Occipital lobe (tissue), 1 donor: ENCODE measurements at regions not wholly inside any gene's neighbourhood (a gene's known extent, or its start where the extent isn't known, plus 50 kb on each side); places are given as distances from the start of the nearest gene placed in this dataset.

Source experiments
- DNase-seq: peaks from one replicate; lab custom pipeline; 2025; lab: John Stamatoyannopoulos, UW

- DNase-seq = no peak
These were observed 123.5 kb downstream of the MBD2 start for GRCh38 chr18:54100920-54101470.

- DNase-seq = no peak
These were observed 124.0 kb downstream of the MBD2 start for GRCh38 chr18:54100466-54100865.

- no peak for DNase-seq
These were observed 130.0 kb downstream of the MBD2 start for GRCh38 chr18:54094474-54094873.

GRCh38 chr18:54090856-54091255, 133.6 kb downstream of the MBD2 start:
- DNase-seq = no peak

- no peak for DNase-seq
These were observed 134.6 kb downstream of the MBD2 start for GRCh38 chr18:54089749-54090459.

GRCh38 chr18:54086863-54087262, 137.6 kb downstream of the MBD2 start:
- no peak for DNase-seq

- DNase-seq = no peak
These were observed 138.2 kb downstream of the MBD2 start for GRCh38 chr18:54086046-54086802.

GRCh38 chr18:54080858-54081257, 143.6 kb downstream of the MBD2 start:
- DNase-seq = no peak

GRCh38 chr18:54076166-54076565, 148.3 kb downstream of the MBD2 start:
- DNase-seq = no peak

GRCh38 chr18:54075689-54076088, 148.8 kb downstream of the MBD2 start:
- no peak for DNase-seq

GRCh38 chr18:54069729-54070128, 154.7 kb downstream of the MBD2 start:
- no peak for DNase-seq

GRCh38 chr18:54060343-54061005, 164.0 kb downstream of the MBD2 start:
- no peak for DNase-seq

- no peak for DNase-seq
These were observed 171.6 kb downstream of the MBD2 start for GRCh38 chr18:54052732-54053429.

- no peak for DNase-seq
These were observed 172.2 kb downstream of the MBD2 start for GRCh38 chr18:54052259-54052658.

- DNase-seq = no peak
These were observed 180.8 kb downstream of the MBD2 start for GRCh38 chr18:54043484-54044251.

- DNase-seq = no peak
These were observed 188.5 kb downstream of the MBD2 start for GRCh38 chr18:54035927-54036326.

GRCh38 chr18:54033052-54033451, 191.4 kb downstream of the MBD2 start:
- DNase-seq = no peak

- no peak for DNase-seq
These were observed 192.1 kb downstream of the MBD2 start for GRCh38 chr18:54032412-54032811.

- no peak for DNase-seq
These were observed 193.2 kb downstream of the MBD2 start for GRCh38 chr18:54031243-54031642.

GRCh38 chr18:54030434-54030833, 194.0 kb downstream of the MBD2 start:
- DNase-seq = no peak

GRCh38 chr18:54023471-54023870, 201.0 kb downstream of the MBD2 start:
- DNase-seq = no peak
